ENCODE measurements at regions not wholly inside any gene's neighbourhood (a gene's known extent, or its start where the extent isn't known, plus 50 kb on each side); places are given as distances from the start of the nearest gene placed in this dataset.

GRCh38 chr5:57684299-57684702 lies 201.7 kb upstream of the ACTBL2 start:
- H3K4me3 ChIP-seq (ENCODE audit: low read length), result no peak overlapping the region
- H3K36me3 ChIP-seq (replicated peaks; ENCODE audit: insufficient read depth, low read length), result no peaks in the 10 kb centered on the region
- H3K27ac ChIP-seq (ENCODE audit: low read length), result no peak overlapping the region
- H3F3A ChIP-seq (ENCODE audit: insufficient read depth, low read length), result no peaks in the 10 kb centered on the region
- no peak overlapping the region for H2AFZ ChIP-seq (ENCODE audit: low read length)
- no peaks in the 10 kb centered on the region for H3K9me2 ChIP-seq (replicated peaks; ENCODE audit: insufficient read depth, low read length)
- no peaks in the 10 kb centered on the region for H3K9me3 ChIP-seq (replicated peaks; ENCODE audit: insufficient read depth, low read length)
- no peak overlapping the region for H3K9ac ChIP-seq (ENCODE audit: low read length)
- H3K4me2 ChIP-seq (ENCODE audit: low read depth, low read length), result no peak overlapping the region
- no peaks in the 10 kb centered on the region for H3K4me1 ChIP-seq (ENCODE audit: low read length)
- no peaks in the 10 kb centered on the region for H4K20me1 ChIP-seq (ENCODE audit: insufficient read depth, low read length)
- no peak for DNase-seq
- no peaks in the 10 kb centered on the region for H3K79me2 ChIP-seq (ENCODE audit: low read length)
- TF ChIP-seq EZH2phosphoT487 (IDR thresholded peaks at IDR 0.05; ENCODE audit: low read length) (no peak), CTCF (IDR thresholded peaks at IDR 0.05; ENCODE audit: low read length) (no peak), EZH2 (optimal IDR thresholded peaks at IDR 0.05; ENCODE audit: low read depth, low read length) (no peak)
- no peaks in the 10 kb centered on the region for H3K27me3 ChIP-seq (replicated peaks; ENCODE audit: insufficient read depth, low read length)

DNA sequence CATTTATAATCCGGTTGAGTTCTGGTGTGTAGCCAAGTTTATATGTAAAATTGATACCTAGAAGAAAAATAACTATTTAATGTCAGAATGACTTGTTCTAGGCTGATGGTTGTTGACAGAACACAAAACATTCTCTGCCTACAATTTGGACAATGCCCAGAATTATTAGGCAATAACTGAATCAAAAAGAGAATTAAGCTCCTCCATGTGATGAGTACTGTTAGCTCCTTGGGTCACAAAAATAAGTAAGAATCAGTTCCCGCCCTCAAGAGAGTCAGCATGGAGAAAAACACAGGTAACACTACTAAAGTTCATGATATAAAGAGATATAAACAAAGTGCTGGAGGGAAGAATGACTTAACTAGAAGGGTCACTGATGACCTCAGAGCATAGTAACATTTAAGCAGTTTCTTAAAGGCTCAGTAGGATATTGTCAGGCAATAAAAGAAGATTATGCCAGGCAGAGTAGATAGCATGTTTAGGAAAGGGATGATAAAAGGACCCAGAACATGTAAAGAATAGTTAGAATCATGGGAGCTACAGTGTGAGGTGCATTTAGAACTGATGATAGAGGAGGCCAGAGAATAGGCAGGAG lies 200.5 kb upstream of the ACTBL2 start:
- H3K9ac ChIP-seq (ENCODE audit: low read length), result no peak overlapping the region
- H3K79me2 ChIP-seq (ENCODE audit: low read length), result no peaks in the 10 kb centered on the region
- no peak for DNase-seq
- no peaks in the 10 kb centered on the region for H3K27me3 ChIP-seq (replicated peaks; ENCODE audit: insufficient read depth, low read length)
- no peak overlapping the region for H3K27ac ChIP-seq (ENCODE audit: low read length)
- no peak overlapping the region for H3K4me2 ChIP-seq (ENCODE audit: low read depth, low read length)
- no peaks in the 10 kb centered on the region for H3K9me2 ChIP-seq (replicated peaks; ENCODE audit: insufficient read depth, low read length)
- no peaks in the 10 kb centered on the region for H4K20me1 ChIP-seq (ENCODE audit: insufficient read depth, low read length)
- no peaks in the 10 kb centered on the region for H3F3A ChIP-seq (ENCODE audit: insufficient read depth, low read length)
- TF ChIP-seq EZH2 (optimal IDR thresholded peaks at IDR 0.05; ENCODE audit: low read depth, low read length) (no peak), CTCF (IDR thresholded peaks at IDR 0.05; ENCODE audit: low read length) (no peak), EZH2phosphoT487 (IDR thresholded peaks at IDR 0.05; ENCODE audit: low read length) (no peak)
- H2AFZ ChIP-seq (ENCODE audit: low read length), result no peak overlapping the region
- H3K36me3 ChIP-seq (replicated peaks; ENCODE audit: insufficient read depth, low read length), result no peaks in the 10 kb centered on the region
- no peaks in the 10 kb centered on the region for H3K9me3 ChIP-seq (replicated peaks; ENCODE audit: insufficient read depth, low read length)
- no peak overlapping the region for H3K4me3 ChIP-seq (ENCODE audit: low read length)
- no peaks in the 10 kb centered on the region for H3K4me1 ChIP-seq (ENCODE audit: low read length)

- no peak overlapping the region for H3K27ac ChIP-seq (ENCODE audit: low read length)
- no peak for DNase-seq
- TF ChIP-seq EZH2phosphoT487 (IDR thresholded peaks at IDR 0.05; ENCODE audit: low read length) (no peak), CTCF (IDR thresholded peaks at IDR 0.05; ENCODE audit: low read length) (no peak), EZH2 (optimal IDR thresholded peaks at IDR 0.05; ENCODE audit: low read depth, low read length) (no peak)
- H4K20me1 ChIP-seq (ENCODE audit: insufficient read depth, low read length), result no peaks in the 10 kb centered on the region
- no peak overlapping the region for H3K4me3 ChIP-seq (ENCODE audit: low read length)
- no peaks in the 10 kb centered on the region for H3K4me1 ChIP-seq (ENCODE audit: low read length)
- H3K9me3 ChIP-seq (replicated peaks; ENCODE audit: insufficient read depth, low read length), result no peaks in the 10 kb centered on the region
- H3K9ac ChIP-seq (ENCODE audit: low read length), result no peak overlapping the region
- H3K9me2 ChIP-seq (replicated peaks; ENCODE audit: insufficient read depth, low read length), result no peaks in the 10 kb centered on the region
- H3K27me3 ChIP-seq (replicated peaks; ENCODE audit: insufficient read depth, low read length), result no peaks in the 10 kb centered on the region
- H3F3A ChIP-seq (ENCODE audit: insufficient read depth, low read length), result no peaks in the 10 kb centered on the region
- H3K4me2 ChIP-seq (ENCODE audit: low read depth, low read length), result no peak overlapping the region
- no peak overlapping the region for H2AFZ ChIP-seq (ENCODE audit: low read length)
- H3K79me2 ChIP-seq (ENCODE audit: low read length), result no peaks in the 10 kb centered on the region
- no peaks in the 10 kb centered on the region for H3K36me3 ChIP-seq (replicated peaks; ENCODE audit: insufficient read depth, low read length)
Observed at GRCh38 chr5:57681942-57682341, 199.3 kb upstream of the ACTBL2 start.

All from MM.1S (cell line).